OCI-LY3 (cell line): ENCODE measurements at regions not wholly inside any gene's neighbourhood (a gene's known extent, or its start where the extent isn't known, plus 50 kb on each side); places are given as distances from the start of the nearest gene placed in this dataset.
"Not testable (repeated sequence)": the region's sequence is repeated elsewhere in the genome, so short reads cannot be mapped to it uniquely, and the experiment has no call there.

Experiments used
- H2AFZ ChIP-seq: fragments of 200-600, 300-600 bp; shearing (Covaris generic); 2 replicates; pipeline ENCODE4 v1.6.0; 2014; ENCODE audit warnings: antibody characterized with exemption, low read depth, low read length
- H3K27ac ChIP-seq: fragments of 200-600, 300-600 bp; sonication (generic); 2 replicates; pipeline ENCODE4 v1.5.1; 2014; ENCODE audit warnings: mild to moderate bottlenecking, low read length, moderate library complexity, mixed read lengths
- H3K27me3 ChIP-seq: fragments of 200-600, 300-600 bp; sonication (generic); 2 replicates; pipeline ENCODE4 v1.6.1; 2014; ENCODE audit warnings: low read depth, low read length, mixed read lengths
- H3K36me3 ChIP-seq: fragments of 200-600, 300-600 bp; sonication (generic); replicated peaks from 2 replicates; pipeline ENCODE3; 2014; ENCODE audit warnings: low read depth, low read length, mixed read lengths
- H3K4me1 ChIP-seq: fragments of 300-600, 200-600 bp; sonication (generic); 2 replicates; pipeline ENCODE4 v1.6.1; 2014; ENCODE audit warnings: low read length, mixed read lengths
- H3K4me2 ChIP-seq: fragments of 200-600, 300-600 bp; sonication (generic); 2 replicates; pipeline ENCODE4 v1.6.1; 2014; ENCODE audit warnings: low read length, mixed read lengths
- H3K4me3 ChIP-seq: fragments of 300-600, 200-600 bp; sonication (generic); 2 replicates; pipeline ENCODE4 v1.5.1; 2014; ENCODE audit warnings: antibody characterized with exemption, mild to moderate bottlenecking, low read length, moderate library complexity
- H3K79me2 ChIP-seq: fragments of 300-600, 200-600 bp; shearing (Covaris generic); 2 replicates; pipeline ENCODE4 v1.6.1; 2014; ENCODE audit warnings: mild to moderate bottlenecking, low read length, mixed read lengths
- H3K9ac ChIP-seq: fragments of 300-600, 200-600 bp; shearing (Covaris generic); 2 replicates; pipeline ENCODE4 v1.6.0; 2014; ENCODE audit warnings: mild to moderate bottlenecking, low read length, moderate library complexity
- H3K9me3 ChIP-seq: fragments of 200-600, 300-600 bp; shearing (Covaris generic); 2 replicates; pipeline ENCODE4 v1.6.1; 2014; ENCODE audit warnings: low read length, mixed read lengths; ENCODE audit not compliant: insufficient read depth
- H4K20me1 ChIP-seq: fragments of 200-600, 300-600 bp; sonication (generic); 2 replicates; pipeline ENCODE4 v1.6.1; 2016; ENCODE audit warnings: low read length, mixed read lengths; ENCODE audit not compliant: insufficient read depth
- CTCF ChIP-seq: fragments of 200-600, 300-600 bp; sonication (generic); IDR thresholded peaks from 2 replicates; pipeline ENCODE4 v1.5.1; 2014; ENCODE audit warnings: antibody characterized with exemption, low read length, low read depth
- EZH2phosphoT487 ChIP-seq: fragments of 200-600 bp; shearing (Covaris generic); IDR thresholded peaks from 2 replicates; pipeline ENCODE4 v1.6.1; 2018; ENCODE audit warnings: antibody characterized with exemption, mixed run types, low read depth

GRCh38 chr7:109659261-109659660, 1089.6 kb downstream of the DNAJB9 start:
- Histone ChIP-seq H3K79me2 (no peaks in the 10 kb centered on the region), H3K9me3 (no peaks in the 10 kb centered on the region), H3K36me3 (no peaks in the 10 kb centered on the region), H4K20me1 (no peaks in the 10 kb centered on the region), H2AFZ (no peak overlapping the region), H3K27ac (no peak overlapping the region), H3K9ac (no peak overlapping the region), H3K4me2 (no peak overlapping the region), H3K4me3 (no peak overlapping the region), H3K27me3 (no peaks in the 10 kb centered on the region), H3K4me1 (no peaks in the 10 kb centered on the region)
- no peak for TF ChIP-seq EZH2phosphoT487
- no peak for TF ChIP-seq CTCF

DNA sequence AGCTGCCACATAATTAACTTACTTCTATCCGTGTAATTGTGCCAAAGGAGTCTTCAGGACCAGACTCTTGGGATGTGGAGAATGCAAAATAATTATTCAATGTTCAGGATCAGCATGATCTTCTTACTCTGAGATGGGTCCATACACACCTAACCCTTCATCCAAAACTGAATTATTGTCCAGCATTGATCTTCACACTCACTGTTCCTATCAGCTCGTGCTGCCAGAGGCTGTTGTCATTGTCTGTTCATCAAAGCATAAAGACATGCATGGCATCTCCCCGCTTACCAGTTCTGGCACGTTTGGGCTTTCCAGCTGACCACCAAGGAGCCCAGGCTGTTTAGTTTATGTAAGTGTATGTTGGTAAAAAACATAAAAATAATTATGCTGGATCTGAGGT, 1090.7 kb downstream of the DNAJB9 start:
- no peaks in the 10 kb centered on the region for H3K79me2 ChIP-seq
- H3K27ac ChIP-seq, result no peak overlapping the region
- no peak overlapping the region for H2AFZ ChIP-seq
- H3K9me3 ChIP-seq, result no peaks in the 10 kb centered on the region
- no peak overlapping the region for H3K4me2 ChIP-seq
- TF ChIP-seq EZH2phosphoT487 (no peak), CTCF (no peak)
- no peaks in the 10 kb centered on the region for H3K4me1 ChIP-seq
- H3K4me3 ChIP-seq, result no peak overlapping the region
- H4K20me1 ChIP-seq, result no peaks in the 10 kb centered on the region
- no peak overlapping the region for H3K9ac ChIP-seq
- no peaks in the 10 kb centered on the region for H3K36me3 ChIP-seq
- H3K27me3 ChIP-seq, result no peaks in the 10 kb centered on the region

GRCh38 chr7:109663806-109664205, 1094.1 kb downstream of the DNAJB9 start:
- Histone ChIP-seq H3K9me3 (no peaks in the 10 kb centered on the region), H3K36me3 (no peaks in the 10 kb centered on the region), H3K27me3 (no peaks in the 10 kb centered on the region), H3K4me1 (no peaks in the 10 kb centered on the region), H2AFZ (no peak overlapping the region), H3K9ac (no peak overlapping the region), H3K27ac (no peak overlapping the region), H3K79me2 (no peaks in the 10 kb centered on the region), H3K4me2 (no peak overlapping the region), H4K20me1 (no peaks in the 10 kb centered on the region), H3K4me3 (no peak overlapping the region)
- TF ChIP-seq EZH2phosphoT487 (no peak), CTCF (no peak)

GRCh38 chr7:109687269-109687668, 1117.6 kb downstream of the DNAJB9 start:
- H4K20me1 ChIP-seq, H3K4me3 ChIP-seq, H3K4me1 ChIP-seq, H3K36me3 ChIP-seq, H3K9ac ChIP-seq, H3K27me3 ChIP-seq, H3K27ac ChIP-seq, H2AFZ ChIP-seq, H3K4me2 ChIP-seq, H3K9me3 ChIP-seq, H3K79me2 ChIP-seq: not testable (repeated sequence)

DNA sequence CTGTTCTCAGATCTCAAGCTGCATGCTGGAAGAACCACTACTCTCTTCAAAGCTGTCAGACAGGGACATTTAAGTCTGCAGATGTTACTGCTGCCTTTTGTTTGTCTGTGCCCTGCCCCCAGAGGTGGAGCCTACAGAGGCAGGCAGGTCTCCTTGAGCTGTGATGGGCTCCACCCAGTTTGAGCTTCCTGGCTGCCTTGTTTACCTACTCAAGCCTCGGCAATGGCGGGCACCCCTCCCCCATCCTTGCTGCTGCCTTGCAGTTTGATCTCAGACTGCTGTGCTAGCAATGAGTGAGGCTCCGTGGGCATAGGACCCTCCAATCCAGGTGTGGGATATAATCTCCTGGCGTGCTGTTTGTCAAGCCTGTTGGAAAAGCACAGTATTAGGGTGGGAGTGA, 1122.9 kb downstream of the DNAJB9 start:
- H3K4me2 ChIP-seq, H3K27me3 ChIP-seq, H3K36me3 ChIP-seq, H3K9me3 ChIP-seq, H3K4me1 ChIP-seq, H3K79me2 ChIP-seq, H4K20me1 ChIP-seq, H3K9ac ChIP-seq, H2AFZ ChIP-seq, H3K27ac ChIP-seq, H3K4me3 ChIP-seq: not testable (repeated sequence)
